Hematopoietic multipotent progenitor cell (in vitro differentiated cells): ENCODE measurements at regions not wholly inside any gene's neighbourhood (a gene's known extent, or its start where the extent isn't known, plus 50 kb on each side); places are given as distances from the start of the nearest gene placed in this dataset.

ENCODE experiments used
- DNase-seq, 3 donors: peaks; one replicate each; pipeline ENCODE4 v3.0.0-alpha.2; 2011 to 2015; ENCODE audit warnings: low read depth in 2 of 3, low spot score in 2 of 3

GRCh38 chr4:4642496-4643000 lies 100.7 kb upstream of the STX18 start:
- DNase-seq = no peak

GRCh38 chr4:4641661-4642495 lies 100.0 kb upstream of the STX18 start:
- DNase-seq = no peak

- no peak for DNase-seq
Observed at GRCh38 chr4:4641254-4641653, 99.4 kb upstream of the STX18 start.

GRCh38 chr4:4640692-4641091 lies 98.8 kb upstream of the STX18 start:
- DNase-seq = no peak

- no peak for DNase-seq
Observed at GRCh38 chr4:4639370-4639769, 97.5 kb upstream of the STX18 start.

GRCh38 chr4:4637710-4638109 lies 95.9 kb upstream of the STX18 start:
- no peak for DNase-seq

- no peak for DNase-seq
Observed at GRCh38 chr4:4633431-4633830, 91.6 kb upstream of the STX18 start.

GRCh38 chr4:4631150-4631549 lies 89.3 kb upstream of the STX18 start:
- DNase-seq = no peak

GRCh38 chr4:4627906-4628305 lies 86.1 kb upstream of the STX18 start:
- DNase-seq = no peak

GRCh38 chr4:4627111-4627510 lies 85.3 kb upstream of the STX18 start:
- no peak for DNase-seq

GRCh38 chr4:4625488-4625887 lies 83.6 kb upstream of the STX18 start:
- DNase-seq = no peak

GRCh38 chr4:4624276-4624897 lies 82.5 kb upstream of the STX18 start:
- no peak for DNase-seq

- DNase-seq = no peak
Observed at GRCh38 chr4:4619821-4620220, 78.0 kb upstream of the STX18 start.

- DNase-seq = no peak
Observed at GRCh38 chr4:4618847-4619246, 77.0 kb upstream of the STX18 start.

- no peak for DNase-seq
Observed at GRCh38 chr4:4614925-4615678, 73.3 kb upstream of the STX18 start.

GRCh38 chr4:4613641-4614286 lies 71.9 kb upstream of the STX18 start:
- DNase-seq = no peak

GRCh38 chr4:4613126-4613465 lies 71.2 kb upstream of the STX18 start:
- DNase-seq = no peak

GRCh38 chr4:4610672-4611071 lies 68.8 kb upstream of the STX18 start:
- DNase-seq = no peak

- DNase-seq = no peak
Observed at GRCh38 chr4:4609622-4610334, 67.9 kb upstream of the STX18 start.

- no peak for DNase-seq
Observed at GRCh38 chr4:4608214-4608537, 66.3 kb upstream of the STX18 start.
